Endothelial cell of umbilical vein (primary cell): ENCODE measurements at regions not wholly inside any gene's neighbourhood (a gene's known extent, or its start where the extent isn't known, plus 50 kb on each side); places are given as distances from the start of the nearest gene placed in this dataset.

Experiments used
- CTCF ChIP-seq, 2 donors: IDR thresholded peaks; 1 replicate in 1 of 2; 2 replicates in 1 of 2; pipeline ENCODE4 v1.5.1; 2011; ENCODE audit warnings: low read length in 2 of 2, mild to moderate bottlenecking in 2 of 2, moderate library complexity in 2 of 2, control low read depth in 1 of 2, inconsistent platforms in 1 of 2, low read depth in 1 of 2; ENCODE audit not compliant: insufficient read depth in 1 of 2; ENCODE audit errors: extremely low read depth in 1 of 2
- EZH2 ChIP-seq: IDR thresholded peaks from 2 replicates; pipeline ENCODE4 v1.6.1; 2012; ENCODE audit warnings: borderline replicate concordance, low read depth, mild to moderate bottlenecking, moderate library complexity, low read length, inconsistent platforms; ENCODE audit not compliant: severe bottlenecking
- POLR2A ChIP-seq: IDR thresholded peaks from 2 replicates; pipeline ENCODE4 v1.6.1; 2012; ENCODE audit warnings: low read depth, mild to moderate bottlenecking, control low read depth, low read length

- TF ChIP-seq POLR2A = no peak
- no peak for TF ChIP-seq CTCF (IDR thresholded peaks at IDR 0.05; ENCODE audit: extremely low read depth in 1 of 2, insufficient read depth in 1 of 2, low read depth in 1 of 2, low read length in 2 of 2)
- TF ChIP-seq EZH2 = no peak
Observed at GRCh38 chr1:221919341-221919740, 177.5 kb upstream of the DUSP10 start.
